Kidney epithelial cell (primary cell): ENCODE measurements at regions not wholly inside any gene's neighbourhood (a gene's known extent, or its start where the extent isn't known, plus 50 kb on each side); places are given as distances from the start of the nearest gene placed in this dataset.

ENCODE experiments used
- DNase-seq: peaks from one replicate; pipeline ENCODE4 v3.0.0-alpha.2; 2010; ENCODE audit warnings: low read depth
- H3K27me3 ChIP-seq: 2 replicates; pipeline ENCODE4 v1.6.0; 2011; ENCODE audit warnings: low read length; ENCODE audit not compliant: control insufficient read depth, insufficient read depth
- H3K36me3 ChIP-seq: 2 replicates; pipeline ENCODE4 v1.5.1; 2011; ENCODE audit warnings: low read length; ENCODE audit not compliant: control insufficient read depth, insufficient read depth
- H3K4me3 ChIP-seq: 2 replicates; pipeline ENCODE4 v1.5.1; 2011; ENCODE audit warnings: low read depth, mild to moderate bottlenecking, control low read depth, low read length
- CTCF ChIP-seq: IDR thresholded peaks from 2 replicates; pipeline ENCODE4 v1.5.1; 2011; ENCODE audit warnings: mild to moderate bottlenecking, moderate library complexity, low read length, control low read depth, inconsistent platforms; ENCODE audit not compliant: insufficient read depth, poor library complexity, severe bottlenecking

DNA sequence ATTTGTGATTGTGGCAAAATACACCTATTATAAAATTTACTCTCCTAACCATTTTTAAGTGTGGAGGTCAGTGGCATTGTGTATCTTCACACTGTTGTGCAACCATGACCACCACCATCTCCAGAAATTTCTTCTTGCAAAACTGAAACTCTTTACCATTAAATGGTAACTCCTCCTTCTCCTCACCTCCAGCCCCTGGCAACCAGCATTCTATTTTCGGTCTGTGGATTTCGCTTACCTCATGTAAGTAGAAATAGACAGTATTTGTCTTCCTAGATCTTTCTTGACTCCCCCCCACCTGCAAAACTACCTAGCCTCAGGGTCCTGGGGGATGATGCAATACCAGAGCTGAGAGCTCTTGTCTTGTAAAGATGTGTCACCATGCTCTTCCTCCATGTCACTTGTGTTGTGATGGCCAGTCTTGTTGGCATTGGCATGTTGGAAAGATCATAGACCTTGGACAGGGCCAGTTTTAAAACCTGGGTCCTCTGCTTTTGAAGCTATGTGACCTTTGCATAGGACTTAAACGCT, 71.1 kb upstream of the EMX2 start:
- Histone ChIP-seq H3K27me3 (no peaks in the 10 kb centered on the region), H3K4me3 (no peak overlapping the region), H3K36me3 (no peaks in the 10 kb centered on the region)
- no peak for DNase-seq
- no peak for TF ChIP-seq CTCF

- no peak for DNase-seq
- no peak for TF ChIP-seq CTCF
- H3K36me3 ChIP-seq = no peaks in the 10 kb centered on the region
- H3K27me3 ChIP-seq = no peaks in the 10 kb centered on the region
- H3K4me3 ChIP-seq = no peak overlapping the region
Measured at GRCh38 chr10:117470733-117471132, 71.8 kb upstream of the EMX2 start.

- no peaks in the 10 kb centered on the region for H3K36me3 ChIP-seq
- H3K4me3 ChIP-seq = no peak overlapping the region
- no peak for TF ChIP-seq CTCF
- DNase-seq = no peak
- no peaks in the 10 kb centered on the region for H3K27me3 ChIP-seq
Measured at GRCh38 chr10:117468665-117469064, 73.9 kb upstream of the EMX2 start.

GRCh38 chr10:117464176-117464575, 78.4 kb upstream of the EMX2 start:
- no peak overlapping the region for H3K4me3 ChIP-seq
- no peak for DNase-seq
- no peaks in the 10 kb centered on the region for H3K36me3 ChIP-seq
- no peaks in the 10 kb centered on the region for H3K27me3 ChIP-seq
- no peak for TF ChIP-seq CTCF

- no peak for TF ChIP-seq CTCF
- Histone ChIP-seq H3K27me3 (no peaks in the 10 kb centered on the region), H3K4me3 (no peak overlapping the region), H3K36me3 (no peaks in the 10 kb centered on the region)
- no peak for DNase-seq
Measured at GRCh38 chr10:117463545-117463920, 79.0 kb upstream of the EMX2 start.

GRCh38 chr10:117462816-117463544, 79.6 kb upstream of the EMX2 start:
- DNase-seq = no peak
- TF ChIP-seq CTCF = no peak
- H3K36me3 ChIP-seq = no peaks in the 10 kb centered on the region
- H3K4me3 ChIP-seq = no peak overlapping the region
- no peaks in the 10 kb centered on the region for H3K27me3 ChIP-seq
